Gastroesophageal sphincter (tissue), 3 donors: ENCODE measurements at regions not wholly inside any gene's neighbourhood (a gene's known extent, or its start where the extent isn't known, plus 50 kb on each side); places are given as distances from the start of the nearest gene placed in this dataset.

ENCODE experiments used
- POLR2A ChIP-seq, 2 donors: fragments of 450-650 bp; IDR thresholded peaks; one replicate each; pipeline ENCODE4 v1.6.1; 2017; ENCODE audit warnings: antibody characterized with exemption in 2 of 2, mild to moderate bottlenecking in 2 of 2, moderate library complexity in 1 of 2
- POLR2AphosphoS5 ChIP-seq: sonication (generic); formaldehyde crosslinking; IDR thresholded peaks from one replicate; pipeline ENCODE4 v1.6.1; 2017; ENCODE audit warnings: antibody characterized with exemption
- TF ChIP-seq, protein P1 (sequence below), 4 experiments: fragments of 200-600 bp in 2 of 4; fragments of 450-650 bp in 2 of 4; sonication (generic) in 1 of 4; IDR thresholded peaks; one replicate each; pipeline ENCODE4 v1.5.1; 2017 to 2019; ENCODE audit warnings: antibody characterized with exemption in 4 of 4, mild to moderate bottlenecking in 2 of 4, moderate library complexity in 2 of 4

DNA sequence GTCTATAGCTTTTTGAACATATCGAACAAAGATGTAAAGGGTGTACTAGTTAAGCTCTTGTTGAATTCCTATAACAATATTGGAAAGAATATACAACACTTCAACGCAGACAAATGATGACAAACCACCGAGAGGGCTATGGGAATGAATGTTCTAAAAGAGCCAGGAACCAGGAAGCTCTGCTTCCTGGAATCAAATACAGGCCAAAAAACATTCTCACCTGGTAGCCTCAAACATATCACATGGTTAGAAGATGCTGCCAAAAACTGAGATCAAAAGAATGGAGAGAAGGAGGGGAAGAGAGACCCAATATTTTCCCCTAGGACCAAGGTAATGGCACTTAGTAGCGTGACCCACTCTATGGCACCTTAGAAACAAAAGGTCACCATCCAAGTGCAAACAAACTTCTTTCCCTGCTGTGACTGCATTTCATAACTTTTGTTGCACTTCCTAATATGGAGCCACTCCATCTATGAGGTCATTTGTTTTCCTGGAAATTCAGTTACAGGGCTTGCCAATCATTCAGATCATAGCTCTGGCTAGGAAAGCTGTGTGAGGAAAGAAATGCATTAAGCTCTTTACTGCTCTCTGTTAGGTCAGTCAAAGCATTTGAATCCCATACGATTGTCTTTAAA is 199.2 kb upstream of the NT5E start:
- TF ChIP-seq, protein P1, sequence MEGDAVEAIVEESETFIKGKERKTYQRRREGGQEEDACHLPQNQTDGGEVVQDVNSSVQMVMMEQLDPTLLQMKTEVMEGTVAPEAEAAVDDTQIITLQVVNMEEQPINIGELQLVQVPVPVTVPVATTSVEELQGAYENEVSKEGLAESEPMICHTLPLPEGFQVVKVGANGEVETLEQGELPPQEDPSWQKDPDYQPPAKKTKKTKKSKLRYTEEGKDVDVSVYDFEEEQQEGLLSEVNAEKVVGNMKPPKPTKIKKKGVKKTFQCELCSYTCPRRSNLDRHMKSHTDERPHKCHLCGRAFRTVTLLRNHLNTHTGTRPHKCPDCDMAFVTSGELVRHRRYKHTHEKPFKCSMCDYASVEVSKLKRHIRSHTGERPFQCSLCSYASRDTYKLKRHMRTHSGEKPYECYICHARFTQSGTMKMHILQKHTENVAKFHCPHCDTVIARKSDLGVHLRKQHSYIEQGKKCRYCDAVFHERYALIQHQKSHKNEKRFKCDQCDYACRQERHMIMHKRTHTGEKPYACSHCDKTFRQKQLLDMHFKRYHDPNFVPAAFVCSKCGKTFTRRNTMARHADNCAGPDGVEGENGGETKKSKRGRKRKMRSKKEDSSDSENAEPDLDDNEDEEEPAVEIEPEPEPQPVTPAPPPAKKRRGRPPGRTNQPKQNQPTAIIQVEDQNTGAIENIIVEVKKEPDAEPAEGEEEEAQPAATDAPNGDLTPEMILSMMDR (IDR thresholded peaks at IDR 0.05) = no peak
- TF ChIP-seq POLR2AphosphoS5 = no peak
- TF ChIP-seq POLR2A (IDR thresholded peaks at IDR 0.05) = no peak
